ENCODE measurements at regions not wholly inside any gene's neighbourhood (a gene's known extent, or its start where the extent isn't known, plus 50 kb on each side); places are given as distances from the start of the nearest gene placed in this dataset.

DNA sequence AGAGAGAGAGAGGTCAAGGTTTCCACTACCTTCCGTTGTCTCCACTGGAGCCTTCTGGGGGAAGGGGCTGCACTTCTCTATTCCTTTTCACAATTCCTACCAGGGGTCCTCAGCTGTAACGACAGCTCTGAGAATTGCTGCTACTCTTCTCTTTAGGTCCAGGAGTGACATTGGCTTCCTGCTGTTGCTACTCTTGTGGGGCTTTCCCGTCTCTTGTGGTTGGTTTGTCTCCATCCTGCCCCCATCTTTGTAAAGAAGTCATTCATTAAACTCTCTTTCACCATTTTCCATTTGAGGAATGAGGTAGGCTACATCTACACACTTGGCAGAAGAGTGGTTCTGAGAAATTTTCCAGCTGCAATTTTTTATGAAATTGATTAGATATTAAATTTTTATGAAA lies 238.8 kb upstream of the LYZL1 start:
- TF ChIP-seq, protein P1, sequence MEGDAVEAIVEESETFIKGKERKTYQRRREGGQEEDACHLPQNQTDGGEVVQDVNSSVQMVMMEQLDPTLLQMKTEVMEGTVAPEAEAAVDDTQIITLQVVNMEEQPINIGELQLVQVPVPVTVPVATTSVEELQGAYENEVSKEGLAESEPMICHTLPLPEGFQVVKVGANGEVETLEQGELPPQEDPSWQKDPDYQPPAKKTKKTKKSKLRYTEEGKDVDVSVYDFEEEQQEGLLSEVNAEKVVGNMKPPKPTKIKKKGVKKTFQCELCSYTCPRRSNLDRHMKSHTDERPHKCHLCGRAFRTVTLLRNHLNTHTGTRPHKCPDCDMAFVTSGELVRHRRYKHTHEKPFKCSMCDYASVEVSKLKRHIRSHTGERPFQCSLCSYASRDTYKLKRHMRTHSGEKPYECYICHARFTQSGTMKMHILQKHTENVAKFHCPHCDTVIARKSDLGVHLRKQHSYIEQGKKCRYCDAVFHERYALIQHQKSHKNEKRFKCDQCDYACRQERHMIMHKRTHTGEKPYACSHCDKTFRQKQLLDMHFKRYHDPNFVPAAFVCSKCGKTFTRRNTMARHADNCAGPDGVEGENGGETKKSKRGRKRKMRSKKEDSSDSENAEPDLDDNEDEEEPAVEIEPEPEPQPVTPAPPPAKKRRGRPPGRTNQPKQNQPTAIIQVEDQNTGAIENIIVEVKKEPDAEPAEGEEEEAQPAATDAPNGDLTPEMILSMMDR (IDR thresholded peaks at IDR 0.05; ENCODE audit: low read length), result no peak
- TF ChIP-seq EZH2 (optimal IDR thresholded peaks at IDR 0.05; ENCODE audit: low read depth, low read length) (no peak), EZH2phosphoT487 (IDR thresholded peaks at IDR 0.05; ENCODE audit: low read length) (no peak)
